BE2C (cell line): ENCODE measurements at regions not wholly inside any gene's neighbourhood (a gene's known extent, or its start where the extent isn't known, plus 50 kb on each side); places are given as distances from the start of the nearest gene placed in this dataset.

ENCODE experiments used
- DNase-seq: peaks from one replicate; pipeline ENCODE4 v3.0.0-alpha.2; 2020
- H3K27me3 ChIP-seq: fragments of 250-450 bp; sonication (Bioruptor Pico); 2 replicates; pipeline ENCODE4 v1.5.1; 2020; ENCODE audit warnings: mild to moderate bottlenecking
- H3K36me3 ChIP-seq: fragments of 250-450 bp; sonication (Bioruptor Pico); 2 replicates; pipeline ENCODE4 v1.5.1; 2020; ENCODE audit warnings: mild to moderate bottlenecking
- H3K4me1 ChIP-seq: fragments of 250-450 bp; sonication (Bioruptor Pico); 2 replicates; pipeline ENCODE4 v1.5.1; 2020
- H3K4me3 ChIP-seq: 2 replicates; pipeline ENCODE4 v1.5.1; 2011; ENCODE audit warnings: low read depth, low read length
- H3K9me3 ChIP-seq: fragments of 250-450 bp; sonication (Bioruptor Pico); 2 replicates; pipeline ENCODE4 v1.5.1; 2020
- CTCF ChIP-seq: IDR thresholded peaks from 2 replicates; pipeline ENCODE4 v1.5.1; 2012; ENCODE audit warnings: mild to moderate bottlenecking, low read depth, low read length

GRCh38 chr2:64873472-64873924, 115.7 kb upstream of the SLC1A4 start:
- DNase-seq: peak; percentile 69
- H3K4me3 ChIP-seq: no peak overlapping the region
- H3K4me1 ChIP-seq: no peaks in the 10 kb centered on the region
- no peaks in the 10 kb centered on the region for H3K36me3 ChIP-seq
- peak; percentile 56 for TF ChIP-seq CTCF
- H3K27me3 ChIP-seq: no peaks in the 10 kb centered on the region
- H3K9me3 ChIP-seq: no peaks in the 10 kb centered on the region

- no peaks in the 10 kb centered on the region for H3K4me1 ChIP-seq
- H3K4me3 ChIP-seq: no peak overlapping the region
- H3K27me3 ChIP-seq: no peaks in the 10 kb centered on the region
- TF ChIP-seq CTCF: no peak
- H3K9me3 ChIP-seq: no peaks in the 10 kb centered on the region
- DNase-seq: no peak
- H3K36me3 ChIP-seq: no peaks in the 10 kb centered on the region
These were observed 114.6 kb upstream of the SLC1A4 start for GRCh38 chr2:64874593-64874992.

- DNase-seq: no peak
- TF ChIP-seq CTCF: no peak
- Histone ChIP-seq H3K4me1 (no peaks in the 10 kb centered on the region), H3K27me3 (no peaks in the 10 kb centered on the region), H3K9me3 (no peaks in the 10 kb centered on the region), H3K36me3 (no peaks in the 10 kb centered on the region), H3K4me3 (no peak overlapping the region)
These were observed 113.8 kb upstream of the SLC1A4 start for GRCh38 chr2:64875368-64875767.

GRCh38 chr2:64876137-64876647, 113.0 kb upstream of the SLC1A4 start:
- TF ChIP-seq CTCF: no peak
- Histone ChIP-seq H3K27me3 (no peaks in the 10 kb centered on the region), H3K36me3 (no peaks in the 10 kb centered on the region), H3K9me3 (no peaks in the 10 kb centered on the region), H3K4me3 (no peak overlapping the region), H3K4me1 (no peaks in the 10 kb centered on the region)
- DNase-seq: no peak

- no peak for DNase-seq
- Histone ChIP-seq H3K9me3 (no peaks in the 10 kb centered on the region), H3K27me3 (no peaks in the 10 kb centered on the region), H3K4me1 (no peaks in the 10 kb centered on the region), H3K4me3 (no peak overlapping the region), H3K36me3 (no peaks in the 10 kb centered on the region)
- no peak for TF ChIP-seq CTCF
These were observed 109.5 kb upstream of the SLC1A4 start for GRCh38 chr2:64879745-64880144.

- no peak for DNase-seq
- Histone ChIP-seq H3K4me1 (no peaks in the 10 kb centered on the region), H3K27me3 (no peaks in the 10 kb centered on the region), H3K36me3 (no peaks in the 10 kb centered on the region), H3K4me3 (no peak overlapping the region), H3K9me3 (no peaks in the 10 kb centered on the region)
- TF ChIP-seq CTCF: no peak
These were observed 108.8 kb upstream of the SLC1A4 start for GRCh38 chr2:64880193-64880951.
